ENCODE measurements at regions not wholly inside any gene's neighbourhood (a gene's known extent, or its start where the extent isn't known, plus 50 kb on each side); places are given as distances from the start of the nearest gene placed in this dataset.
"Not testable (repeated sequence)": the region's sequence is repeated elsewhere in the genome, so short reads cannot be mapped to it uniquely, and the experiment has no call there.

- peak overlapping the region; percentile 56 for H3K27ac ChIP-seq (ENCODE audit: low read depth, low read length)
- H2AFZ ChIP-seq (ENCODE audit: low read length): no peak overlapping the region
- H3K79me2 ChIP-seq (ENCODE audit: insufficient read depth, low read length): peaks cover 82% of the 10 kb centered on the region
Measured at GRCh38 chr7:131040467-131040932, 287.2 kb upstream of the MKLN1 start.

GRCh38 chr7:131041012-131041695 lies 286.5 kb upstream of the MKLN1 start:
- H3K27ac ChIP-seq (ENCODE audit: low read depth, low read length); H3K27me3 ChIP-seq (ENCODE audit: insufficient read depth, low read length); H2AFZ ChIP-seq (ENCODE audit: low read length); H3K9me3 ChIP-seq (ENCODE audit: low read depth, low read length); DNase-seq (ENCODE audit: insufficient read length, low spot score, missing footprints); H4K20me1 ChIP-seq (ENCODE audit: insufficient read depth, low read length); H3K4me2 ChIP-seq (ENCODE audit: insufficient read depth, low read length); H3K36me3 ChIP-seq (ENCODE audit: insufficient read depth, low read length); H3K4me3 ChIP-seq (ENCODE audit: insufficient read depth, low read length): not testable (repeated sequence)
- H3K79me2 ChIP-seq (ENCODE audit: insufficient read depth, low read length): peaks cover 83% of the 10 kb centered on the region
- H3K4me1 ChIP-seq (ENCODE audit: insufficient read depth, low read length): peaks cover 15% of the 10 kb centered on the region

More at GRCh38 chr7:131040467-131040932, 287.2 kb upstream of the MKLN1 start:
- peaks cover 15% of the 10 kb centered on the region for H3K4me1 ChIP-seq (ENCODE audit: insufficient read depth, low read length)
- peak; percentile 94 for TF ChIP-seq CTCF (IDR thresholded peaks at IDR 0.05; ENCODE audit: extremely low read depth, low read depth, low read length)
- peak; percentile 67 for DNase-seq (ENCODE audit: insufficient read length, low spot score, missing footprints)
- no peaks in the 10 kb centered on the region for H3K36me3 ChIP-seq (ENCODE audit: insufficient read depth, low read length)
- H3K9me3 ChIP-seq (ENCODE audit: low read depth, low read length): no peaks in the 10 kb centered on the region
- H3K27me3 ChIP-seq (ENCODE audit: insufficient read depth, low read length): no peaks in the 10 kb centered on the region
- H3K4me2 ChIP-seq (ENCODE audit: insufficient read depth, low read length): peak overlapping the region; percentile 60
- H4K20me1 ChIP-seq (ENCODE audit: insufficient read depth, low read length): no peaks in the 10 kb centered on the region
- H3K4me3 ChIP-seq (ENCODE audit: insufficient read depth, low read length): no peak overlapping the region

GRCh38 chr7:131042269-131043160 lies 285.2 kb upstream of the MKLN1 start:
- DNase-seq (ENCODE audit: insufficient read length, low spot score, missing footprints): peak; percentile 29
- Histone ChIP-seq H3K9me3 (ENCODE audit: low read depth, low read length) (no peaks in the 10 kb centered on the region), H2AFZ (ENCODE audit: low read length) (no peak overlapping the region), H3K4me3 (ENCODE audit: insufficient read depth, low read length) (no peak overlapping the region), H3K4me2 (ENCODE audit: insufficient read depth, low read length) (no peak overlapping the region), H4K20me1 (ENCODE audit: insufficient read depth, low read length) (peaks cover 9% of the 10 kb centered on the region), H3K27ac (ENCODE audit: low read depth, low read length) (no peak overlapping the region), H3K27me3 (ENCODE audit: insufficient read depth, low read length) (no peaks in the 10 kb centered on the region), H3K79me2 (ENCODE audit: insufficient read depth, low read length) (peaks cover 84% of the 10 kb centered on the region), H3K36me3 (ENCODE audit: insufficient read depth, low read length) (no peaks in the 10 kb centered on the region), H3K4me1 (ENCODE audit: insufficient read depth, low read length) (peaks cover 15% of the 10 kb centered on the region)
- TF ChIP-seq CTCF (IDR thresholded peaks at IDR 0.05; ENCODE audit: extremely low read depth, low read depth, low read length): no peak

- no peaks in the 10 kb centered on the region for H3K36me3 ChIP-seq (ENCODE audit: insufficient read depth, low read length)
- H3K4me3 ChIP-seq (ENCODE audit: insufficient read depth, low read length): no peak overlapping the region
- peaks cover 79% of the 10 kb centered on the region for H3K79me2 ChIP-seq (ENCODE audit: insufficient read depth, low read length)
- no peaks in the 10 kb centered on the region for H3K9me3 ChIP-seq (ENCODE audit: low read depth, low read length)
- DNase-seq (ENCODE audit: insufficient read length, low spot score, missing footprints): no peak
- H3K27ac ChIP-seq (ENCODE audit: low read depth, low read length): no peak overlapping the region
- H3K4me2 ChIP-seq (ENCODE audit: insufficient read depth, low read length): no peak overlapping the region
- H3K27me3 ChIP-seq (ENCODE audit: insufficient read depth, low read length): no peaks in the 10 kb centered on the region
- H3K4me1 ChIP-seq (ENCODE audit: insufficient read depth, low read length): no peaks in the 10 kb centered on the region
- H4K20me1 ChIP-seq (ENCODE audit: insufficient read depth, low read length): peaks cover 15% of the 10 kb centered on the region
- no peak overlapping the region for H2AFZ ChIP-seq (ENCODE audit: low read length)
- no peak for TF ChIP-seq CTCF (IDR thresholded peaks at IDR 0.05; ENCODE audit: extremely low read depth, low read depth, low read length)
Measured at GRCh38 chr7:131045526-131045925, 282.1 kb upstream of the MKLN1 start.
